Coronary artery (tissue), 2 donors: ENCODE measurements at regions not wholly inside any gene's neighbourhood (a gene's known extent, or its start where the extent isn't known, plus 50 kb on each side); places are given as distances from the start of the nearest gene placed in this dataset.
"Not testable (repeated sequence)": the region's sequence is repeated elsewhere in the genome, so short reads cannot be mapped to it uniquely, and the experiment has no call there.

Source experiments
- DNase-seq: peaks from one replicate; pipeline ENCODE4 v3.0.0-alpha.2; 2017; ENCODE audit warnings: low spot score
- H3K27ac ChIP-seq, 2 donors: fragments of 200-600 bp; sonication (generic); one replicate each; pipeline ENCODE4 v1.5.1; 2016 to 2019
- H3K4me3 ChIP-seq: fragments of 200-600 bp; sonication (generic); 2 replicates; pipeline ENCODE4 v1.5.1; 2016; ENCODE audit warnings: mild to moderate bottlenecking, moderate library complexity
- TF ChIP-seq, protein P1 (sequence below): fragments of 200-600 bp; sonication (generic); IDR thresholded peaks from one replicate; pipeline ENCODE4 v1.5.1; 2019; ENCODE audit warnings: antibody characterized with exemption

DNA sequence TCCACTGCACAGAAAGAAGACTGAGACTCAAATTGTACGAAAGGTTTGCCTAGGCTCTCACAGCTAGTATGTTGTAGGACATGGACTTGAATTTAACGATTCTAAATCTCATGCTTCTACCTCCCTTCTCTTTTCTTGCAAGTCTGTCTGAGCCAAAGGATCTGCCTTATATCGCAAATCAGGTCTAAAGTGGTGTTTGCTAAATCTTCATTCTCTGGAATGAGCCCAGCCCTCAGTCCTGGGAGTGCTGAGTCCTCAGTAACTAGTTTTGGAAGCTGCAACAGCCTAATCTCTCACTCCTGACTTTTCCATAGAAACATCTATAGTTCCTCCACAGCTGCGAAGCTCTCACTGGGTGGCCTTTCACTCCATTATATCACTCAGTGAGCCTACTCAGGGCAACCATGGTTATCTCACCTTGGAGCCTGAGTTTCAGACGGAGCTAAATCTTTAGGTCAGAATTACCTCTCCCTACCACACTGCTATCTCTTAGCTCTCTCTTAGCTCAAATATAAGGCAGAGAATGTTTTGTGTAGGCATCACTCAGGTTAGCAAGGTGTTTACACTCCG, 575.5 kb upstream of the C16orf82 start:
- TF ChIP-seq, protein P1, sequence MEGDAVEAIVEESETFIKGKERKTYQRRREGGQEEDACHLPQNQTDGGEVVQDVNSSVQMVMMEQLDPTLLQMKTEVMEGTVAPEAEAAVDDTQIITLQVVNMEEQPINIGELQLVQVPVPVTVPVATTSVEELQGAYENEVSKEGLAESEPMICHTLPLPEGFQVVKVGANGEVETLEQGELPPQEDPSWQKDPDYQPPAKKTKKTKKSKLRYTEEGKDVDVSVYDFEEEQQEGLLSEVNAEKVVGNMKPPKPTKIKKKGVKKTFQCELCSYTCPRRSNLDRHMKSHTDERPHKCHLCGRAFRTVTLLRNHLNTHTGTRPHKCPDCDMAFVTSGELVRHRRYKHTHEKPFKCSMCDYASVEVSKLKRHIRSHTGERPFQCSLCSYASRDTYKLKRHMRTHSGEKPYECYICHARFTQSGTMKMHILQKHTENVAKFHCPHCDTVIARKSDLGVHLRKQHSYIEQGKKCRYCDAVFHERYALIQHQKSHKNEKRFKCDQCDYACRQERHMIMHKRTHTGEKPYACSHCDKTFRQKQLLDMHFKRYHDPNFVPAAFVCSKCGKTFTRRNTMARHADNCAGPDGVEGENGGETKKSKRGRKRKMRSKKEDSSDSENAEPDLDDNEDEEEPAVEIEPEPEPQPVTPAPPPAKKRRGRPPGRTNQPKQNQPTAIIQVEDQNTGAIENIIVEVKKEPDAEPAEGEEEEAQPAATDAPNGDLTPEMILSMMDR, result no peak
- Histone ChIP-seq H3K4me3 (no peak overlapping the region), H3K27ac (no peak overlapping the region)
- DNase-seq, result no peak

DNA sequence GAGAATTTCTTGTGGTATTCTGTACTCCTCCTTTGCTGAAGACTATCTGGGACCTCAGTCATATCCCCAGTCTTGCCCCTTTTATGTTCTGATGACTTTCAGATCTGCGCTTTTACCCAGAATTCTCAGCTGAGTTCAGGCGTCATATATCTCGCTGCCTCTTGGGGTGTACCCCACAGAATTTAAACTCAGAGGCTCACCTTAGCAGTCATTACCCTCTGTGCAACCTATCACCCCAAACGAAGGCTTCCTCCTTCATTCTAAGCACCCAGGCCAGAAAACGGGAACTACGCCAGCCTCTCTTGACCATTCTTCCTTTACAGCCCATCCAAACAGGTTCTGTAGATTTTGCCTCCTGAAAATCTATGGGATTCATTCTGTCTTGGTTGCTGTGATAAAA, 574.8 kb upstream of the C16orf82 start:
- TF ChIP-seq, protein P1, result no peak
- no peak overlapping the region for H3K4me3 ChIP-seq
- no peak for DNase-seq
- H3K27ac ChIP-seq, result no peak overlapping the region

DNA sequence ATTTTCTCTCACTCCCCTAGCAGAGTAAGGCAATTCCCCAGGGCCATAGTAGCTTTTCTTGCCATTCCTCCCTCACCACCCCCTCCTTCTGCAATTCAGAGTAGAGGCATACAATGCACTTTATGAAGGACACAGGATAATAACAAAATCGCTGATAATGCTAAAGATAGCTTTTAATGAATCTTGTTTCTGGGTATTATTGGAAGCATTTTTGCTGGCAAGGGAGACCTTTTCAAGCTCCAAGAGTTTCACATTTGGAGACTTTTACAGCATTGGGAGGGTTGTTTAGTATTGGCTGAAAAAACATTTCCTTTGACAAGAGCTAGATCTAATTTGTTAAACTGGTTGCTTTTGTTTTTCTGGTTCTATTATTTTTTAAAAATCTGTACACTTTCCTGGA, 573.0 kb upstream of the C16orf82 start:
- TF ChIP-seq, protein P1, result no peak
- no peak for DNase-seq
- Histone ChIP-seq H3K27ac (no peak overlapping the region), H3K4me3 (no peak overlapping the region)

DNA sequence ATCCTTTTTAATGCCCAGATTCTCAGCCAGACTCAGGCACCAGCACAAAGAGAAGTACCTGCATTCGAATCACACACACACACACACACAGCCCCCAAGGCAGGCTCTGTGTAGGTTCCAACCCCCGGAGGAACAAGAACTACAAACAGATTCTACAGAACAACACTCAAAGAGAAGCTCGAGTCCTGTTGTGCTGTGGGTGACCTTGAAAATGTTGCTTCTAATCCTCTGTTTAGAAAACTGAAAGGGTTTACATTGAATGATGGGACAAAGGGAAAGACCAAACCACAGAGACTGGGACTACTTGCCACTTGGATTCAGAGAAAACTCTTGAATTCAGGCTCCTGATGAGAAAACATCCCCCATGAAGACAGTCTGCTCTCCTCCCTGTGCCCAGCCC, 568.8 kb upstream of the C16orf82 start:
- TF ChIP-seq, protein P1, result no peak
- H3K27ac ChIP-seq, result no peak overlapping the region
- no peak for DNase-seq

DNA sequence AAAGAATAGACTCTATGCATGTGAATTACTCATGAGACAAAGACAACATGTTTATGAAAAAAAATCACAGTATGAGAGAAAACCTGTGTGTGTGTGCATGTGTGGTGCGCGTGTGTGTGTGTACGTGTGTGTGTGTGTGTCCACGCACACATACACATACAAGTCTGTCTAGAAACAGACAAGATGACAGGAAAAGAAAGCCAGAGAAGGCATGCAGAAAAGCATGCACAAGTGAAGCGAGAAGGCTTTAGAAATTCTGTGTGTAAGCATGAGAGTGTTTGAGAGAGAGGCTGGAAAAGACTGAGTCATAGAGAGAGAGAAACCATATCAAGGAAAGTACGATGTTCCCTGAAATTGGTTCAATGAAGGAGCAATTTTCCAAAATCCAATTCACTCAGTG, 566.4 kb upstream of the C16orf82 start:
- TF ChIP-seq, protein P1, result no peak
- Histone ChIP-seq H3K4me3 (no peak overlapping the region), H3K27ac (no peak overlapping the region)
- DNase-seq, result no peak

More for the DNA sequence above, 568.8 kb upstream of the C16orf82 start:
- H3K4me3 ChIP-seq, result no peak overlapping the region

DNA sequence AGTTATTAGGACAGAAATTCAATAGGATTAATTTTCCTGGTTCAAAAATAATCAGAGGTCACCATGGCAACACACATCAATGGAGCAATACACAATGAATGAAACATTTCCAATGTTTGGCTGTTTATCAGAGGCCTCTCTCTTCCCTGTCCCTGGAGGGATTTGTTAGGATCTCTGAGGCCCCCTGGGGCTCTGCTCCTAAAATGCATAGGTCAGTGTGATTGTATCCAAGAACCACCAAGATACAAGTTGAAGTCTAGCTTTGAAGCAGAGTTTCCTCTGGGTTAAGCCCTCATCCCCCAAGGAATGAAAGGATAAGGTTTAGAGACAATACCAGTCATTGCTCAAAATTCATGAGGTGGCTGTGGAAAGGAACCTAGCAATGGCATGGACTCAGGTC, 561.2 kb upstream of the C16orf82 start:
- Histone ChIP-seq H3K27ac (no peak overlapping the region), H3K4me3 (no peak overlapping the region)
- TF ChIP-seq, protein P1, result no peak
- no peak for DNase-seq

DNA sequence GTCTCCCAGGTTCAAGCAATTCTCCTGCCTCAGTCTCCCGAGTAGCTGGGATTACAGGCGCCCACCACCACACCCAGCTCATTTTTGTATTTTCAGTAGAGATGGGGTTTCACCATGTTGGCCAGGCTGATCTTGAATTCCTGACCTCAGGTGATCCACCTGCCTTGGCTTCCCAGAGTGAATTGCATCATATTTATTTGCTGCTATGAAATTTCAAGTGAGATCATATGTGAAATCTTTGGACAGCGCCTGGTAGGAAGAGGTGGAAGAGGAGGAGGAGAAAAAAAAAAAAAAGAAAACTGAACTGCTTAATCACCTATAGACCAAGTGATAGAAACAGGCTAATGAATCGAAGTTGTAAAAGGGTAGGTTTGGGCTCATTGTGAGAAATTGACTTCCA, 557.8 kb upstream of the C16orf82 start:
- DNase-seq, H3K27ac ChIP-seq, H3K4me3 ChIP-seq: not testable (repeated sequence)

DNA sequence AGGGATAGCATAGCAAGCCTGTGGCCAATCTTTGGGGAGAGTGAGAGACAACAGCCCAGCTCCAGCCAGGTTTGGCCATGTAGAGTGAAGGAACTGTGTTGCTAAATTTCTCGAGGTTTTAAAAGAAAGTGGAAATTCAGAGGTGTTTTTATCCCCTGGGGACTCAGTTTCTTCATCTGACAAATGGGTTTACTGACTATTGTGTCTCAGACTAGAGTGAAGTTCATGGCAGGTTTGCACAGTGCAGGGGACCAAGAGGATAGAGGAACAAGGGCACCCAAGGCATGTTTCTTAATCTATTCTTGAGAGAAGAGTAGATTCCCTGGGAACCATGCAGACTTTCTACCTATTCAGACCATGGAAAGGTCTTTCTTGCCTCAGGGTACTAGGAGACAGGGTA, 555.8 kb upstream of the C16orf82 start:
- TF ChIP-seq, protein P1, result no peak
- Histone ChIP-seq H3K27ac (no peak overlapping the region), H3K4me3 (no peak overlapping the region)
- DNase-seq, result no peak
